Hepatocyte (in vitro differentiated cells): ENCODE measurements at regions not wholly inside any gene's neighbourhood (a gene's known extent, or its start where the extent isn't known, plus 50 kb on each side); places are given as distances from the start of the nearest gene placed in this dataset.

Experiments
- EZH2 ChIP-seq: fragments of 200-600 bp; sonication (generic); IDR thresholded peaks from 2 replicates; pipeline ENCODE4 v1.6.1; 2016; ENCODE audit warnings: antibody characterized with exemption, mild to moderate bottlenecking, borderline replicate concordance
- EZH2phosphoT487 ChIP-seq: fragments of 200-600 bp; sonication (generic); IDR thresholded peaks from one replicate; pipeline ENCODE4 v1.6.1; 2018; ENCODE audit warnings: antibody characterized with exemption, mild to moderate bottlenecking, low read depth, moderate library complexity; ENCODE audit not compliant: unreplicated experiment, severe bottlenecking
- TF ChIP-seq, protein P1 (sequence below): fragments of 200-600 bp; sonication (generic); IDR thresholded peaks from 2 replicates; pipeline ENCODE4 v1.5.1; 2016; ENCODE audit warnings: antibody characterized with exemption, mild to moderate bottlenecking; ENCODE audit not compliant: poor library complexity

GRCh38 chr3:15899388-15899787, 101.6 kb upstream of the ANKRD28 start:
- TF ChIP-seq, protein P1, sequence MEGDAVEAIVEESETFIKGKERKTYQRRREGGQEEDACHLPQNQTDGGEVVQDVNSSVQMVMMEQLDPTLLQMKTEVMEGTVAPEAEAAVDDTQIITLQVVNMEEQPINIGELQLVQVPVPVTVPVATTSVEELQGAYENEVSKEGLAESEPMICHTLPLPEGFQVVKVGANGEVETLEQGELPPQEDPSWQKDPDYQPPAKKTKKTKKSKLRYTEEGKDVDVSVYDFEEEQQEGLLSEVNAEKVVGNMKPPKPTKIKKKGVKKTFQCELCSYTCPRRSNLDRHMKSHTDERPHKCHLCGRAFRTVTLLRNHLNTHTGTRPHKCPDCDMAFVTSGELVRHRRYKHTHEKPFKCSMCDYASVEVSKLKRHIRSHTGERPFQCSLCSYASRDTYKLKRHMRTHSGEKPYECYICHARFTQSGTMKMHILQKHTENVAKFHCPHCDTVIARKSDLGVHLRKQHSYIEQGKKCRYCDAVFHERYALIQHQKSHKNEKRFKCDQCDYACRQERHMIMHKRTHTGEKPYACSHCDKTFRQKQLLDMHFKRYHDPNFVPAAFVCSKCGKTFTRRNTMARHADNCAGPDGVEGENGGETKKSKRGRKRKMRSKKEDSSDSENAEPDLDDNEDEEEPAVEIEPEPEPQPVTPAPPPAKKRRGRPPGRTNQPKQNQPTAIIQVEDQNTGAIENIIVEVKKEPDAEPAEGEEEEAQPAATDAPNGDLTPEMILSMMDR = no peak
- TF ChIP-seq EZH2phosphoT487 (no peak), EZH2 (no peak)
